ENCODE measurements at regions not wholly inside any gene's neighbourhood (a gene's known extent, or its start where the extent isn't known, plus 50 kb on each side); places are given as distances from the start of the nearest gene placed in this dataset.

- no peak for DNase-seq (ENCODE audit: insufficient read length, low spot score)
- no peak for FAIRE-seq
Observed at GRCh38 chr10:93175490-93175889, 101.8 kb downstream of the CYP26A1 start.

GRCh38 chr10:93177511-93177910 lies 103.8 kb downstream of the CYP26A1 start:
- DNase-seq (ENCODE audit: insufficient read length, low spot score) = no peak
- FAIRE-seq = no peak

- DNase-seq (ENCODE audit: insufficient read length, low spot score) = no peak
- no peak for FAIRE-seq
Observed at GRCh38 chr10:93178226-93178625, 104.5 kb downstream of the CYP26A1 start.

GRCh38 chr10:93180482-93180931 lies 106.8 kb downstream of the CYP26A1 start:
- DNase-seq (ENCODE audit: insufficient read length, low spot score) (no peak), FAIRE-seq (no peak)

- FAIRE-seq (no peak), DNase-seq (ENCODE audit: insufficient read length, low spot score) (no peak)
Observed at GRCh38 chr10:93181271-93182048, 107.8 kb downstream of the CYP26A1 start.

GRCh38 chr10:93182049-93182327 lies 108.3 kb downstream of the CYP26A1 start:
- DNase-seq (ENCODE audit: insufficient read length, low spot score) (no peak), FAIRE-seq (no peak)

- DNase-seq (ENCODE audit: insufficient read length, low spot score) (no peak), FAIRE-seq (no peak)
Observed at GRCh38 chr10:93182790-93183189, 109.1 kb downstream of the CYP26A1 start.

- FAIRE-seq = no peak
- no peak for DNase-seq (ENCODE audit: insufficient read length, low spot score)
Observed at GRCh38 chr10:93186653-93187052, 113.0 kb downstream of the CYP26A1 start.

GRCh38 chr10:93189944-93190343 lies 116.3 kb downstream of the CYP26A1 start:
- no peak for FAIRE-seq

GRCh38 chr10:93190372-93190771 lies 116.7 kb downstream of the CYP26A1 start:
- FAIRE-seq = no peak
- no peak for DNase-seq (ENCODE audit: insufficient read length, low spot score)

More at GRCh38 chr10:93189944-93190343, 116.3 kb downstream of the CYP26A1 start:
- DNase-seq (ENCODE audit: insufficient read length, low spot score) = no peak

- no peak for FAIRE-seq
Observed at GRCh38 chr10:93193906-93194305, 120.2 kb downstream of the CYP26A1 start.

GRCh38 chr10:93198401-93199131 lies 124.9 kb downstream of the CYP26A1 start:
- DNase-seq (ENCODE audit: insufficient read length, low spot score) (peak; percentile 10), FAIRE-seq (no peak)

More at GRCh38 chr10:93193906-93194305, 120.2 kb downstream of the CYP26A1 start:
- DNase-seq (ENCODE audit: insufficient read length, low spot score) = no peak

GRCh38 chr10:93199191-93199751 lies 125.6 kb downstream of the CYP26A1 start:
- peak; percentile 64 for DNase-seq (ENCODE audit: insufficient read length, low spot score)
- peak; percentile 63 for FAIRE-seq

GRCh38 chr10:93204494-93205485 lies 131.1 kb downstream of the CYP26A1 start:
- FAIRE-seq = no peak
- no peak for DNase-seq (ENCODE audit: insufficient read length, low spot score)

GRCh38 chr10:93206652-93207051 lies 133.0 kb downstream of the CYP26A1 start:
- DNase-seq (ENCODE audit: insufficient read length, low spot score) (no peak), FAIRE-seq (no peak)

- DNase-seq (ENCODE audit: insufficient read length, low spot score) (peak; percentile 29), FAIRE-seq (peak; percentile 92)
Observed at GRCh38 chr10:93208717-93209464, 135.2 kb downstream of the CYP26A1 start.

- DNase-seq (ENCODE audit: insufficient read length, low spot score) (no peak), FAIRE-seq (no peak)
Observed at GRCh38 chr10:93211991-93212390, 138.3 kb downstream of the CYP26A1 start.

- no peak for FAIRE-seq
- no peak for DNase-seq (ENCODE audit: insufficient read length, low spot score)
Observed at GRCh38 chr10:93215312-93215711, 141.6 kb downstream of the CYP26A1 start.

GRCh38 chr10:93216341-93216985 lies 142.8 kb downstream of the CYP26A1 start:
- DNase-seq (ENCODE audit: insufficient read length, low spot score) (no peak), FAIRE-seq (no peak)

Measured in HTR-8/SVneo (cell line).